ENCODE measurements at regions not wholly inside any gene's neighbourhood (a gene's known extent, or its start where the extent isn't known, plus 50 kb on each side); places are given as distances from the start of the nearest gene placed in this dataset.
"Not testable (repeated sequence)": the region's sequence is repeated elsewhere in the genome, so short reads cannot be mapped to it uniquely, and the experiment has no call there.

DNA sequence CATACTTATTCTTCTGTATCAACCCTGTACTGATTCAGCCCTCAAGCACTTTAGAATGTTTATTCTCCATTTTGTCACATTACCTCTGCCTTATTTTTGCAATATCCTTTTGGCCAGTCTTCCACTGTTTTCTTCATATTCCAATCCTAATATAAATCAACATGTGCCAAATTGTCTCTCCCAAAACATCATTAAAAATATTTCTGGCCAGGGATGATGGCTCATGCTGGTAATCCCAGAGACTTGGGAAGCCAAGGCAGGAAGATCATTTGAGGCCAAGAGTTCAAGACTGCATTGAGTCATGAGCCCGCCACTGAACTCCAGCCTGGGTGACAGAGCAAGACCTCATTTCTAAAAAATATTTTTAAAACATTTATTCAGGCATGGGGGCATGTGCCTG is 641.4 kb upstream of the CBLB start:
- DNase-seq (ENCODE audit: low read depth in 4 of 4, low spot score in 1 of 4) = no peak

DNA sequence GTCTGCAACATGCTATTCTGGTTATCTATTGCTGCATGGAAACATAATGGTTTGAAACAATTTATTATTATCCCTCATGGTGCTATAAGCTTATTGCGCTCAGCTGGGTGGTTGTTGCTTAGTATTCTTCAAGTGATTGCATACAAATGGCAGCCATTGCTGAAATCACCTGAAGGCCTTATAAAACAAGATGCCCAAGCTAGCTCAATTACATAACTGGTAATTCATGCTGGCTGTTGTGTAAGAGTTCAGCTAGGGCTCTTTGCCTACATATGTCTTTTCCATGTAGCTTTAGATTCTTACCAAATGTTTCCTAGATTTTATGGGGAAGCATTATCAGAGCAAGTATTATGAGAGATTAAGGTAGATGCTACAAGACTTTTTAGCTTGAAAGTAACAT is 644.0 kb upstream of the CBLB start:
- no peak for DNase-seq (ENCODE audit: low read depth in 4 of 4, low spot score in 1 of 4)

DNA sequence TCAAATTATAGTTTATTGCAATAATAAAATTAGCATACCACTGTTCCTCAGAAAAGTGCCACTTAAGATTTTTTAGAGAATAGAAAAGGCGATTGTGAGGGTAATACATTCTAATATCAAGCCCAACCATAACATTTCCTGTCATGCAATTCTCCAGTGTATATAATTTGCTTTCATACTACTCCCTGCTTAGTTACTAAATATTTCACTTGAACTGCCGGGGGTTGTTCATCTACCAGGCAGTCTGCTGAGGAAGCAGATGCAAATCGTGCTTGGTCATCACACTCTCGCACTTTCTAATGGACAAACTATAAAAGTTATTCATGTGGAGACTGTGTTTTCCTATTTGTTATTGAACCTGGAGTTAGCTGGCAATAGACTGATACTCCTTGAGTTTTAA is 645.6 kb upstream of the CBLB start:
- no peak for DNase-seq (ENCODE audit: low read depth in 4 of 4, low spot score in 1 of 4)

DNA sequence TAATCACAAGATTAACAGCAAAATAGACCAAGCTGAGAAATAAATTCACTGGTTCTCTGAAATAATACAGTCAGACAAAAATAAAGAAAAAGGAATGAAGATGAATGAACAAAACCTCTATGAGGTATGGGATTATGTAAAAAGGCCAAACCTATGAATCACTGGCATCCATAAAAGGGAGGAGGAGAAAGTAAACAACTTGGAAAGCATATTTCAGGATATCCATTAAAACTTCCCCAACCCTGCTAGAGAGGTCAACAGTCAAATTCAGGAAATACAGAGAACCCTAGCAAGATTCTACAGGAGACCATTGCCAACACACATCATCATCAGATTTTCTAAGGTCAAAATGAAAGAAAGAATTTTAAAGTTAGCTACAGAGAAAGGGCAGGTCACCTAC is 649.7 kb upstream of the CBLB start:
- no peak for DNase-seq (ENCODE audit: low read depth in 4 of 4, low spot score in 1 of 4)

DNA sequence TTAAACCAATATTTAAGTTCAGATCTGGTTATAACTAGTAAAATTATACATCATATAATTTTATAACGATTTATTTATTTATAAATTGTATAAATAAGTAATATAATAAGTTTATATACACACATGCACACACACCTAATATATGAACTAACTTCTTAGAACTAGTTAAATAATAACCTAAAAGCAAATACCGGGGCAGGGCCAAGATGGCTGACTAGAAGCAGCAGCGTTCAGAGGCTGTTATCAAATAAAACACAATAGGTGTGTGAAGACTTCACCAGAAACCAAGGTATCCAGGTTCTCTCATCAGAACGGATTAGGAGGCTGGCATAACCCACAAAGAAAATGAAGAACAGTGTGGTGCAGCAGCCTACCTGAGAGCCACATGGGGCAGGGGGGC is 653.6 kb upstream of the CBLB start:
- DNase-seq (ENCODE audit: low read depth in 4 of 4, low spot score in 1 of 4) = no peak

DNA sequence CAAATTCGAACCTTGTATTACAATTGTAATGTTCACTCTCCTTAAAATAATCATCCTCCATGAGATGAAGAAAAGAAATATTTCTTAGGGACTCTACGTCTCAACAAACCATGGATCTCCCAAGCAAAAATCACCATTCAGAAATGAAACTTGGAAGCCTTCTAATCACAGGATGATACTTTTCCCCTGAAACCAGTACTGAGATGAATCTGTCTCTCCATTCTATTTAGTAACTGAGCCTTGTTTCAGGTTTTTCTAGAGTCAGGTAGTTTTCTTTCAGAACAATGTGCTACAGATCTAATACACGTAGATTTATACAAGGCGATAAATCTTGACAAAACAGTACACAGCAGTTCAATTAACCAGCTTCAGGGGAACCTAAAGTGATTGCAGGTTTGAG is 660.1 kb upstream of the CBLB start:
- no peak for DNase-seq (ENCODE audit: low read depth in 4 of 4, low spot score in 1 of 4)

DNA sequence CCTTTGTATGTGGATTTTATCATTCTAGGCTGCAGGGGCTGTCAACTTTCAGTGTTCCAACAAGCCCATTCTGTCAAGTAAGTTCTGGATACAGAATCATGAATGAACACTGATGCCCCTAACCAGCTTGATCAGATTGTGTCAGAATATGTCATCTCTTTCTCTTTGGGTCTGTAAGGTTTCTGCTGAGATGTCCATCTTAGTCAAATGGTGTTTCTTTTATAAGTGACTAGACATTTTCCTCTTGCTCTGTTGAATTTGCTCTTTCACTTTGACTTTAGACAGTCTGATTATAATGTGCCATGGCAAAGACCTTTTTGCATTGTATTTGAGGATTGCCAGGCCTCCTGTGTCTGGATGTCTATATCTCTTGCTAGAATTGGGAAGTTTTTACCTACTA is 660.9 kb upstream of the CBLB start:
- no peak for DNase-seq (ENCODE audit: low read depth in 4 of 4, low spot score in 1 of 4)

DNA sequence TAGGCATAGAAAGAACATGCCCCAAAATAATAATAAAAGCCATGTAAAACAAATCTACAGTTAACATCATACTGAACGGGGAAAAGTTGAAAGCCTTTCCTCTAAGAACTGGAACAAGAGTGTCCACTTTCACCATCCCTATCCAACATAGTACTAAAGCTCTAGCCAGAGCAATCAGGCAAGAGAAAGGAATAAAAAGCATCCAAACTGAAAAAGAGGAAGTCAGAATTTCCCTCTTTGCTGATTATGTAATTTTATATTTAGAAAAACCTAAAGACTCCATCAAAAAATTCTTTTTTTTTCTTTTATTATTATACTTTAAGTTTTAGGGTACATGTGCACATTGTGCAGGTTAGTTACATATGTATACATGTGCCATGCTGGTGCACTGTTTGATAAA is 661.6 kb upstream of the CBLB start:
- DNase-seq (ENCODE audit: low read depth in 4 of 4, low spot score in 1 of 4) = no peak

DNA sequence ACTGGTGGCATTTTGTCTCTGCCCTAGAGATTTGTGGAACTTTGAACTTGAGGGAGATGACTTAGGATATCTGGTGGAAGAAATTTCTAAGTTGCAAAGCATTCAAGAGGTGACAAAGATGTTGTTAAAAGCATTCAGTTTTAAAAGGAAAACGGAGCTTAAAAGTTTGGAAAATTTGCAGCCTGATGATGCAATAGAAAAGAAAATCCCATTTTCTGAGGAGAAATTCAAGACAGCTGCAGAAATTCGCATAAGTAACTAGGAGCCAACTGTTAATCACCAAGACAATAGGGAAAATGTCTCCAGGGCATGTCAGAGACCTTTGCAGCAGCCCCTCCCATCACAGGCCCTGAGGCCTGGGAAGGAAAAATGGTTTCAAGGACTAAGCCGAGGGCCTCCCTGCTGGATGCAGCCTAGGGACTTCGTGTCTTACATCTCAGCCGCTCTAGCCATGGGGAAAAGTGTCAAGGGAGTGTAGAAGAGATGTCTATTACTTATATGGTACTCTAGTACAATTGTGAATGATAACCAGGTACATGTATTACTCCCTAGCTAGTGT is 663.0 kb upstream of the CBLB start:
- not testable (repeated sequence) for DNase-seq (ENCODE audit: low read depth in 4 of 4, low spot score in 1 of 4)

DNA sequence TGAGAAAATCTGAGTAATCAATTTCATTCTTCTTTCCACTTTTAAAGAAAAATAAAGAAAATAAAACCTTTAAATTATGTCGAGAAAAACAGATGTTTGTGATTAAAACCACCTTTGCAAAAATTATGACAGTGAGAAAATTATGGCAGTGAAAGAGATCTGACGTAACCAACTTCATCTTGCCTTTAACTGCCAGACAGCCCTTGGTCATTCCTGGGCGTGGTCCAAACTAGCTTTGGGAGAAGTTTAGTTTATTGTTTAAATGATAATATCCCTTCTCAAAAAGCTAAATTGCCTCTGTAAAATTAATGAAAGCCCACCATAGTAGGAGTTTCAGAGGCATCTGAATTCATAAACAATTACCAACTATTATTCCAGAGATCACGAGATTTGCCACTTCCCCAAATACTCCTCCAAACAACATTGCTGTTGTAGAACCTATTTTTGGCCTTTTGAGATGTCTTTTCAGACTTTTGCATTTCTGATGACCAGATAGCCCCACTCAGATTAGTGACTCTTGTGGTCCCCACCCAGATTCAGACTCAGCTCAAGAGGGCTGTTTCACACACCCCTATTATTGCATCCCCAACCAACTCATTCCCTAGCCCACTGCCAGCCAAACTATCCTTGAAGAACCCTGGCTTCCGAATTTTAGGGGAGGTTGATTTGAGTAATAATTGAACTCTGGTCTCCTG is 664.4 kb upstream of the CBLB start:
- DNase-seq (ENCODE audit: low read depth in 4 of 4, low spot score in 1 of 4) = no peak

DNA sequence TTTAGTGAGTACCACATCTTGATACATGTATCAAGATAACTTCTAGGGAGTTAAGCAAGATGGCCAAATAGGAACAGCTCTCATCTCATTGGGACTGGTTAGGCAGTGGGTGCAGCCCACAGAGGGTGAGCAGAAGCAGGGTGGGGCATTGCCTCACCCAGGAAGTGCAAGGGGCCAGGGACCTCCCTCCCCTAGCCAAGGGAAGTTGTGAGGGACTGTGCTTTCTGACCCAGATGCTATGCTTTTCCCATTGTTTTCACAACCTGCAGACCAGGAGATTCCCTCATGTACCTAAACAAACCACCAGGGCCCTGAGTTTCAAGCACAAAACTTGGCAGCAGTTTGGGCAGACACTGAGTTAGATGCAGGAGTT is 665.0 kb upstream of the CBLB start:
- DNase-seq (ENCODE audit: low read depth in 4 of 4, low spot score in 1 of 4) = no peak

DNA sequence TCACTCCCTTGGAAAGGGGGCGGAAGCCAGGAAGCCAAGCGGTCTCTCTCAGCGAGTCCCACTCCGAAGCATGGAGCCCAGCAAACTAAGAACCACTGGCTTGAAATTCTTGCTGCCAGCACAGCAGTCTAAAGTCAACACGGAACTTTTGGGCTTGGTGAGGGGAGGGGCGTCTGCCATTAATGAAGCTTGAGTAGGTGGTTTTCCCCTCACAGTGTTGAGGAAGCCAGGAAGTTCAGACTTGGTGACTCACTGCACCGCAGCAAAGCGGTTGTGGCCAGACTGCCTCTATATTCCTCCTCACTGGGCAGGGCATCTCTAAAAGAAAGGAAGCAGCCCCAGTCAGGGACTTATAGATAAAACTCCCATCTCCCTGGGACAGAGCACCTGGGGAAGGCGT is 665.4 kb upstream of the CBLB start:
- peak in 2 of 4 experiments; percentile 19 to 52 for DNase-seq (ENCODE audit: low read depth in 4 of 4, low spot score in 1 of 4)

DNA sequence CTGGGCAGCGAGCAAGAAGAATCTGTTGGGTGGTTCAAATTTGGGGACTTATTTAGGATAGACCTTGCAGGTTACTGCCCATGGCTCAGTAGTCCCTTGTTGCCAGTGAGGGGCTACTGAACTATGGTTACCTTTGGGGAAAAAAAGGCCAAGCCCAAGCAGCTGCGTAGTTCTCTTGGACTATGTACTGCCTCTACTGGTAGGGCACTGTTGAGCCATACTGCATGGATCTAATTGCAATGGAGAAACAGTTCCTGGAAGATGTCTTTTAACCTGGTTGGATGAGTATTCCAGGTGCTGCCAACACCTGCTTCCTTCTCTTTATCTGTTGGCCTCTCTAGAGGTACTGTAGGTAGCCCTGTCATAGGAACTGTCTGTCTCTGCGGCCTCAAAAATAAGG is 671.9 kb upstream of the CBLB start:
- DNase-seq (ENCODE audit: low read depth in 4 of 4, low spot score in 1 of 4) = no peak

DNA sequence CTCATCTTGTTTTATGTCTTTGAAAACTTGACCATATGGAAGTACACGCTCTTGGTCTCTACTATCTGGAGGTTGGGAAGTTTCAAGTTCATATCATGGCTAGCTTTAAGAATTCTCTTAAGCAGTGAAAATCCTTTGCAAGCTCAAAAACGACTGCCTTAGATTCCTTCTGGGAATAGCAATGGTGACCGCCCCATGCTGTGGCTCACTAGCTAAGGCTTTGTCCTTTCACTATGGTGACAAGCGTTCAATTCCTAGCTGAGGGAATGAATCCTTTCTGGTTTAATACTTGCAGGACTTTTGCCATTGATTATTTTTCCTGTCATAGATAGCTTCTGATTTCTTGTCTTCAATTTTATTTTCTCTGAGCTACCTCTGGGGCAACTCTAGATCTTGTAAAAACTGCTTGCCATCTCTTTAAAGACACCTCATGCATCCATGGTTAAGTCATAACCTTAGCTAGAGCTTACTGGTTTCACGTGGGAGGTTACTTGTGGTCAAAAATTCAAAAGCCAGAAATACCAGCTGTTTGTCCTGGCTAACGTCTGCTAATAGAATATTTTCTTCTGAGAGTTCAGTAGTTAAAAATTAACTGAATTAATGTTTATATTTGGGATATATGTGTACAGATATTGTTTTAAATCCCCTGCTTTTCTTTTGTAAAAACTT is 673.4 kb upstream of the CBLB start:
- DNase-seq (ENCODE audit: low read depth in 4 of 4, low spot score in 1 of 4) = no peak

DNA sequence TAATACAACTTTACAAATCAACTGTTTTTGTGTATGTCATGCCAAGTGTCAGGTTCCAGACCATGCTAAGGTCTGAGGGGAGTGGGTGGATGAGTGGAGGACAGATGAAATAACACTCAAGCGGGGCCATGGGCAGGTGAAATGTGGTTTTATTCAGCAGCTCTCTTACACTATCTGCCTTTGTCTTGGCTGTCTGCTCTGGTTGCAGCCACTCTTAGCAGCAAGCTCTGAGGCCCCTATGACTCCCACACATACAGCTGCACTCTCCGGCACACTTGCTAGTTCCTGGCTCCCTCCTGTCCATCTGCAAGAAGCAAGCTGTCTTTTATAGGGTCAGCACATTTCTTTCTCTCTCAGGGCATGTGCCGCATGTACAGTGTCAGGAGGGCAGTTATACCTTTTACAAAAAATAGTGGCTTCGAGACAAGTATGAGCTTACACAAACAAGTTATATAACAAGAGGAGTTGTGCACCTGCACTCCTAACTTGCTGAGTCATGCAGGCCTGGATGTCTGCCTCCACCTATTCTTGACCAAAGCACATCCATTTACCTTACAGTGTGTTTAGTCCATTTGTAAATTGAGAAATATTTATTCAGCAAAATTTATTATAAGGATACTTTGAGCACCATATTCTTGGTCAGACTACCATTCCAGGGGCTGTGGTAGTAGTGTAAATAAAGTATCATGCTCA is 683.7 kb upstream of the CBLB start:
- DNase-seq (ENCODE audit: low read depth in 4 of 4, low spot score in 1 of 4) = no peak

DNA sequence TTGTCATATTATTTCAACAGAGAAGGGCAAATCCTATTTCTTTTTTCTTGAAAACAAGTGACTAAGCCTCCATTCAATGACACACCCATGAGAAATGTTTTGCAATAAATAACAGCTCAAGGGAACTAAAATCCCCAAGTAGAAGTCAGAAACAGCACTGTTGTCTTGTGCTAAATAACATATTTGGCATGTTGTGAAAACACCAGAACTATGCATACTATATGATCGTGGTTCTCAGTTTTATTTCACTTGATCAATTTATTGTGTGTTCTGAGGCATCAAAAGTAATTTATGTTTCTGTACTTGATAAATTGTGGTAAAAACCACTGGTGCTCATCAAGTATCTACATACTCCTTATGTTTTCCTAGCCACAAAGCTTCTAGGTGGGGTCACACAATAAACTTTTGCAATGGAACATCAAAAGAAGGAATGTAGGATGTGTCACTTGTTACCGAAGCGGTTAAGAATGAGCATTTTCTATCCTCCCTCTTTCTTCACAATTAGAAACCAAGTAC is 691.7 kb upstream of the CBLB start:
- no peak for DNase-seq (ENCODE audit: low read depth in 4 of 4, low spot score in 1 of 4)

DNA sequence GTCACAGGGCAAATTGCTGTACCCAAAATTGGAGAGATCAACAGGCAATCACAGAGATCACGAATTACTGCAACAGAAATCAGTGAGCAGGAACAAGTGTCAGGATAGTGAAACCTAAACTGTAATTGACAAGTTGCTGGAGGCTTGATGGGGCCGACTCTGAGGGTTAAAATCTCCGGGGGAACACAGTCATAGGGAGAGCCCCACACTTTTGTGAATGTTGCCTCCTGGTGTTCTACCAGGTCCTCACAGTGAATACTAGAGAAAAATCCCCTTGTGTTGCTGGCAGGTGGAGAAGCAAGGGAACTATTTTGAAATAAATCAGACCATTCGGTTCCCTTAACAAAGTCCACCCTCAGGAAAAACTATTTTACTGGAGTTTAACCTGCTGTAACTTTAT is 697.5 kb upstream of the CBLB start:
- peak in 1 of 4 experiments; percentile 3 for DNase-seq (ENCODE audit: low read depth in 4 of 4, low spot score in 1 of 4)

DNA sequence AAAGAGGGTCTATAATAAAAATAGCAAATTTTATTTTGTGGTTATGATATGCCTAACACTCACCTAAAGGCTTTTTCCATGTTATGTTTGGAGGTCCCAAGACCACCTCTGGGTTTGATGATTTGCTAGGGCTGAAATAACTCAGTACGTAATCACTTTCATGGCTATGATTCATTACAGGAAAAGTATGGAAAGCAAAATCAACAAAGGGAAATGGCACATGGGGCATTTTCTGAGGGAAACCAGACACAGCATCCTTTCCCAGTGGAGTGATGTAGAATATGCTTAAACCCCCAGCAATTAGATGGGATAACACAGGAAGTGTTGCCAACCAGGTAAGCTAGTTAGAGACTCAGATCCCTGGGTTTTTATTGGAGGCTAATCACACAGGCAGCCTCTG is 701.6 kb upstream of the CBLB start:
- no peak for DNase-seq (ENCODE audit: low read depth in 4 of 4, low spot score in 1 of 4)

DNA sequence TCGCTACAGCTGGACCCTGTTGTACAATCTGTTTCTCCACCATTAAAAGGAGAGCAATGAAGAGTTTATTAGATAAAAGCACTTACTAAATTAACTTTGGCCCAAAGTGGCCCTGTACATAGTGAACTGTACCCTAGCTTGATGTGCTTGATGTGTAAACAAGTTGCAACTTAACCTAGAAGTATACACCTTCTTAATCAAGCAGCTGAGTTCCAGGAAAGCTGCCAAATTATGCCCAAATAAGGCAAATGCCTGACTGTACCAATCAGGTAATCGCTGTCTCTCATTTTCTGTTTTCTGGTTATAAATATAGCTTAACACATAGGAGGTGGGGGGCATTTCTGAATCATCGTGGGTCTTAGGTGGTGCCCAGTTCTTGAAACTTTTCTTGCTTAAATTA is 704.8 kb upstream of the CBLB start:
- DNase-seq (ENCODE audit: low read depth in 4 of 4, low spot score in 1 of 4) = no peak

DNA sequence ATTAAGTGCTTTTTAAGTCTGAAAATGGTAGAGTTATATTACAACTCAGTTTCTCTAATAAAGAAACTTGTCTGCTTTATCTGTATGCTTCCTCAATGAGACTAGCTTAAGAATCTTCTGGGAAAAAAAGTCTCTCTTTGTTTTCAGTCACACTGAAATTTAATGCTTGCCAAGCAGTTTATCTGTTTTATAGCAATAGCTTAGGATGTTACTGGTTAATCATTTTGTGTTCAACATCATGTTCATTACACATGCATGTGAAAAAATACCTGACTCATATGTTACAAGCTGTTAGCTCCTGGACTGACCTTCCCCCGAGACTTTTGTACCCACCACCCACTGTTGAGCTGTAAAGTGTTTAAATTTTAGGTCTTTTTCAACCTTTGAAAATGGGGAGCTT is 706.2 kb upstream of the CBLB start:
- DNase-seq (ENCODE audit: low read depth in 4 of 4, low spot score in 1 of 4) = no peak

DNA sequence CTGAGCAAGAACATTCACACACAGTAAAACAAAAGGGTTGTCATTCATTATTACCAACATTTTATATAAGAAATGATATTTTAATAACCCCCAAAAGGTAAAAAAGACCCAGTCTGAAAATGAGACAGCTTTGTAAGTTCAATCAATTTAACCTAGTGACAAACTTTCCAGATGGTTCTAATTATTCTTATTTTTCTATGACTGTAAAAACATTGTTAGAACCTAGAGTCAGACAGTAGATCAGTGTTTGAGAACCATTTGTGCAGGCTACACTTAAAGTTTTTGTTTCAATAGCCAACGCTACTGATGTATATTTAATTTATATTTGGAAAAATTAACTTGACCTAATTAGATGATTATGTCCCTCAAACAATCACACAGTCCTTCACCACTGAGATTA is 708.4 kb upstream of the CBLB start:
- no peak for DNase-seq (ENCODE audit: low read depth in 4 of 4, low spot score in 1 of 4)

DNA sequence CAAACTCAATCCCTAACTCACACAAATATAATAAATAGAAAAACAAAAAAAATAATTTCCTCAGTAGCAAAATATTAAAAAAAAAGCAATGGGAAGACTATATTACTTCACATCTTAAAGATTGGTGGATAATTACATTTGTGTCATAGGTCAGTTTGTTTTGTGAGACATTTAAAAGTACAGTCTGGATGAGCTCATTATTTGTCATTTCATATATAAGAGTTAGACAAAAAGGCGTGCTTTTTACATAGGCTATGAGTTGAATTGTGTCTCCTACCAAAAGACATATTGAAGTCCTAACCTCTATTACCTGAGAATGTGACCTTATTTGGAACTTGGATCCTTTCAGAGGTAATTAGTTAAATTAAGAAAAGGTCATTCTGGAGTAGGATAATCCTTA is 710.1 kb upstream of the CBLB start:
- DNase-seq (ENCODE audit: low read depth in 4 of 4, low spot score in 1 of 4) = no peak
